Adrenal gland (tissue), 5 donors: ENCODE measurements at regions not wholly inside any gene's neighbourhood (a gene's known extent, or its start where the extent isn't known, plus 50 kb on each side); places are given as distances from the start of the nearest gene placed in this dataset.

Experiments used
- CTCF ChIP-seq, 6 experiments: fragments of 450-650 bp in 4 of 6; fragments of 200-600 bp in 2 of 6; sonication (generic) in 1 of 6; IDR thresholded peaks; 1 replicate in 5 of 6; 2 replicates in 1 of 6; pipeline versions ENCODE4 v1.5.1 to v1.8.0; 2016 to 2021; ENCODE audit warnings: antibody characterized with exemption in 6 of 6, mild to moderate bottlenecking in 2 of 6, moderate library complexity in 1 of 6
- POLR2A ChIP-seq, 2 donors: fragments of 450-650 bp; IDR thresholded peaks; one replicate each; pipeline ENCODE4 v1.6.1; 2017; ENCODE audit warnings: antibody characterized with exemption in 2 of 2, mild to moderate bottlenecking in 2 of 2, moderate library complexity in 1 of 2
- donor health status: DM: no; HTN: no; CAD: no.

- TF ChIP-seq POLR2A (IDR thresholded peaks at IDR 0.05), result no peak
- TF ChIP-seq CTCF (IDR thresholded peaks at IDR 0.05), result no peak
Measured at GRCh38 chr3:34005886-34006285, 207.5 kb downstream of the PDCD6IP start.
